Keratinocyte (primary cell): ENCODE measurements at regions not wholly inside any gene's neighbourhood (a gene's known extent, or its start where the extent isn't known, plus 50 kb on each side); places are given as distances from the start of the nearest gene placed in this dataset.
"Not testable (repeated sequence)": the region's sequence is repeated elsewhere in the genome, so short reads cannot be mapped to it uniquely, and the experiment has no call there.

ENCODE experiments used
- DNase-seq: peaks from one replicate; pipeline ENCODE4 v3.0.0-alpha.2; 2011; ENCODE audit warnings: low read depth, missing footprints, low spot score
- FAIRE-seq: peaks from 2 replicates; lab custom pipeline; 2011; peaks lifted over from hg19 to GRCh38; lab: Jason Lieb, UNC
- H2AFZ ChIP-seq: 2 replicates; pipeline ENCODE4 v1.6.0; 2012; ENCODE audit warnings: low read length, control low read depth, inconsistent platforms; ENCODE audit not compliant: control insufficient read depth
- H3K27ac ChIP-seq: 2 replicates; pipeline ENCODE4 v1.5.1; 2011; ENCODE audit warnings: low read length; ENCODE audit not compliant: control insufficient read depth, insufficient read depth
- H3K27me3 ChIP-seq: 3 replicates; pipeline ENCODE4 v1.6.0; 2011; ENCODE audit warnings: low read length; ENCODE audit not compliant: control insufficient read depth, insufficient read depth; ENCODE audit errors: extremely low read depth
- H3K36me3 ChIP-seq, 2 experiments: 2 replicates in 1 of 2; 3 replicates in 1 of 2; pipeline ENCODE4 v1.5.1; 2011; ENCODE audit warnings: low read length in 2 of 2, mild to moderate bottlenecking in 1 of 2; ENCODE audit not compliant: control insufficient read depth in 2 of 2, insufficient read depth in 2 of 2; ENCODE audit errors: extremely low read depth in 1 of 2
- H3K4me1 ChIP-seq: 3 replicates; pipeline ENCODE4 v1.5.1; 2011; ENCODE audit warnings: low read length; ENCODE audit not compliant: control insufficient read depth, insufficient read depth; ENCODE audit errors: extremely low read depth
- H3K4me2 ChIP-seq: 3 replicates; pipeline ENCODE4 v1.6.0; 2011; ENCODE audit warnings: low read depth, low read length; ENCODE audit not compliant: control insufficient read depth, insufficient read depth; ENCODE audit errors: extremely low read depth
- H3K4me3 ChIP-seq, 3 experiments: fragments of 200-600 bp in 1 of 3; sonication (generic) in 1 of 3; 2 replicates in 2 of 3; 3 replicates in 1 of 3; pipeline ENCODE4 v1.5.1; 2011 to 2016; ENCODE audit warnings: low read length in 3 of 3, mild to moderate bottlenecking in 3 of 3, control low read depth in 2 of 3, inconsistent platforms in 1 of 3, low read depth in 1 of 3, mixed read lengths in 1 of 3, mixed run types in 1 of 3, moderate library complexity in 1 of 3; ENCODE audit not compliant: control insufficient read depth in 2 of 3, insufficient read depth in 2 of 3; ENCODE audit errors: extremely low read depth in 1 of 3
- H3K79me2 ChIP-seq: 2 replicates; pipeline ENCODE4 v1.6.0; 2012; ENCODE audit warnings: low read length; ENCODE audit not compliant: control insufficient read depth, insufficient read depth
- H3K9ac ChIP-seq: 3 replicates; pipeline ENCODE4 v1.6.0; 2011; ENCODE audit warnings: low read length; ENCODE audit not compliant: control insufficient read depth, insufficient read depth; ENCODE audit errors: extremely low read depth
- H3K9me1 ChIP-seq: 3 replicates; pipeline ENCODE4 v1.6.0; 2011; ENCODE audit warnings: low read length; ENCODE audit not compliant: control insufficient read depth, insufficient read depth; ENCODE audit errors: extremely low read depth
- H3K9me3 ChIP-seq: 2 replicates; pipeline ENCODE4 v1.5.1; 2012; ENCODE audit warnings: low read depth, low read length; ENCODE audit not compliant: control insufficient read depth
- H4K20me1 ChIP-seq: 3 replicates; pipeline ENCODE4 v1.6.0; 2011; ENCODE audit warnings: low read length; ENCODE audit not compliant: control insufficient read depth, insufficient read depth; ENCODE audit errors: extremely low read depth
- EZH2 ChIP-seq: IDR thresholded peaks from one replicate; pipeline ENCODE4 v1.6.1; 2012; ENCODE audit warnings: inconsistent platforms, mild to moderate bottlenecking, low read length, moderate library complexity
- dilution Hi-C: fragments of 300-500 bp; cut with MboI; formaldehyde crosslinking; loops from one replicate; pipeline ENCODE4 v1.7.0; 2020; ENCODE audit warnings: low sequenced_read_pairs; ENCODE audit not compliant: extremely low pct_ligation_motif_present
- TF ChIP-seq, protein P1 (sequence below), 3 experiments: IDR thresholded peaks in 1 of 3; conservative IDR thresholded peaks in 1 of 3; optimal IDR thresholded peaks in 1 of 3; 2 replicates in 2 of 3; 3 replicates in 1 of 3; pipeline versions ENCODE3 to v1.5.1; 2011; ENCODE audit warnings: low read length in 3 of 3, mild to moderate bottlenecking in 3 of 3, moderate library complexity in 2 of 3, control low read depth in 1 of 3, inconsistent platforms in 1 of 3; ENCODE audit not compliant: insufficient read depth in 2 of 3; ENCODE audit errors: extremely low read depth in 1 of 3

DNA sequence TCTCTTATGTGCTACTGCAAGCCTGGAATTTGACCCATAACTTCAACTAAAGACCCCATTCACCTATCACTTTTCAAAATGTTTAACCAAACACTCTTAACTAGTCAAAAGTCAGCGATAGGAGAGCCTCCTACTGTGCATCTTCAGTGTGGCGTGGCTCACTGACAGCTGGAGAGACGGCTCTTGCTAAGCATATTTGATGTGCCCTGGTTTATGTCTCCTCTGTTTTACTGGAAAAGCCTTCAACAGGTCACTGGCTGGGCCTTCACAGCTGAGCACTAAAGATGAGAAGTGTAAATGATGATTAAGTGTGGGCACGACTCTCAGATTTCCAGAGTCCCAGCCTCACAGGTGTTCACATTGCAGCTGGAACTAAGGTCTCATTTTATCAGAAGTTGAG lies 472.1 kb downstream of the SEMA3D start:
- H2AFZ ChIP-seq, result no peak overlapping the region
- dilution Hi-C loops, result no loop called here

DNA sequence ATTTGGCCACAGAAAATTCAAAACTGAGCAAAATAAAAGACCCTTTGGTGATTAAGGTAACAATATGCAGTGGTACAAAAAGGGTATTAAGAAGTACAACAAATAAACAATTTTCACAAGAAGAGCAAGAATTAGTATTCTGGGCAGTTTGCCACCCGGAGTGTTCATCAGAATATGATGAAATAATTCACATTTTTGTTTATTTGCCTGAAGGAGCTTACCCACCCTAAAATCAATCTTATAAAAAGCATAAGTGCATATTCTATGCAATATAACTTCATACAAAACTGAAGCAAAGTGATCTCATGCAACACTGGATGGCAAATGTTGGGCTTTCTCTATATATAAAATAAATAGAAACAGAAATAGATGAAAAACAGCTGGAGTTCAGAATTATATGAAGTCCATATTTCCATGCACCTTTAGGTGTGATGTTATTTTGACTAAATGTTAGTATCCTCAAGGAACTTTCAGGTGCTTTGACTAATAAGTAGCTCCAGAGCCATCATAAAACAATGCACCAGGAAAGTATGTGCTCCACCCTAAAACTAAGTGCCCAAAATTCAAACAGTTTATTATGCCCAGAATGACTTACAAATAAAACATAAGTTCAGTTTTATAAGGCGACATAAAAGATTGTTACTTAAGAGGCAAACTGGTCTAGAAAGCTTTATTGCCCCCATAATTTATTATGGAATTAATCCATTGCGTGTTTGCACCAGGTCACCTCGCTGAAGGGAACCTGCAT lies 474.3 kb downstream of the SEMA3D start:
- Histone ChIP-seq H3K4me2 (no peak overlapping the region), H2AFZ (no peak overlapping the region)

More for the DNA sequence above, 472.1 kb downstream of the SEMA3D start:
- no peaks in the 10 kb centered on the region for H3K4me1 ChIP-seq
- H3K4me2 ChIP-seq, result no peak overlapping the region
- DNase-seq (no peak), FAIRE-seq (no peak)
- no peaks in the 10 kb centered on the region for H3K27me3 ChIP-seq
- no peaks in the 10 kb centered on the region for H3K36me3 ChIP-seq
- H3K9ac ChIP-seq, result no peak overlapping the region
- no peaks in the 10 kb centered on the region for H3K79me2 ChIP-seq
- no peaks in the 10 kb centered on the region for H4K20me1 ChIP-seq
- no peak for TF ChIP-seq EZH2
- TF ChIP-seq, protein P1, sequence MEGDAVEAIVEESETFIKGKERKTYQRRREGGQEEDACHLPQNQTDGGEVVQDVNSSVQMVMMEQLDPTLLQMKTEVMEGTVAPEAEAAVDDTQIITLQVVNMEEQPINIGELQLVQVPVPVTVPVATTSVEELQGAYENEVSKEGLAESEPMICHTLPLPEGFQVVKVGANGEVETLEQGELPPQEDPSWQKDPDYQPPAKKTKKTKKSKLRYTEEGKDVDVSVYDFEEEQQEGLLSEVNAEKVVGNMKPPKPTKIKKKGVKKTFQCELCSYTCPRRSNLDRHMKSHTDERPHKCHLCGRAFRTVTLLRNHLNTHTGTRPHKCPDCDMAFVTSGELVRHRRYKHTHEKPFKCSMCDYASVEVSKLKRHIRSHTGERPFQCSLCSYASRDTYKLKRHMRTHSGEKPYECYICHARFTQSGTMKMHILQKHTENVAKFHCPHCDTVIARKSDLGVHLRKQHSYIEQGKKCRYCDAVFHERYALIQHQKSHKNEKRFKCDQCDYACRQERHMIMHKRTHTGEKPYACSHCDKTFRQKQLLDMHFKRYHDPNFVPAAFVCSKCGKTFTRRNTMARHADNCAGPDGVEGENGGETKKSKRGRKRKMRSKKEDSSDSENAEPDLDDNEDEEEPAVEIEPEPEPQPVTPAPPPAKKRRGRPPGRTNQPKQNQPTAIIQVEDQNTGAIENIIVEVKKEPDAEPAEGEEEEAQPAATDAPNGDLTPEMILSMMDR (optimal IDR thresholded peaks at IDR 0.05 in 1 of 3, IDR thresholded peaks at IDR 0.05 in 1 of 3, conservative IDR thresholded peaks at IDR 0.05 in 1 of 3; ENCODE audit: extremely low read depth in 1 of 3, insufficient read depth in 2 of 3, low read length in 3 of 3), result no peak
- no peak overlapping the region for H3K27ac ChIP-seq
- no peaks in the 10 kb centered on the region for H3K9me3 ChIP-seq
- H3K4me3 ChIP-seq, result no peak overlapping the region
- H3K9me1 ChIP-seq, result no peaks in the 10 kb centered on the region

DNA sequence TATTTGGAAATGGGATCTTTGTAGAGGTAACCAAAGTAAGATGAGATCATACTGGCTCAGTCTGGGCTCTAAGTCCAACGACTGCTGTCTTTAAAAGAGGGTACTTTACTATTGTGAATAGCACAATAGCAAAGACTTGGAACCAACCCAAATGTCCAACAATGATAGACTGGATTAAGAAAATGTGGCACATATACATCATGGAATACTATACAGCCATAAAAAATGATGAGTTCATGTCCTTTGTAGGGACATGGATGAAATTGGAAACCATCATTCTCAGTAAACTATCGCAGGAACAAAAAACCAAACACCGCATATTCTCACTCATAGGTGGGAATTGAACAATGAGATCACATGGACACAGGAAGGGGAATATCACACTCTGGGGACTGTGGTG lies 476.3 kb downstream of the SEMA3D start:
- H3K9me1 ChIP-seq, H3K9me3 ChIP-seq, H3K27ac ChIP-seq, dilution Hi-C loops, H4K20me1 ChIP-seq, H3K79me2 ChIP-seq, H3K36me3 ChIP-seq, H3K27me3 ChIP-seq, H2AFZ ChIP-seq, H3K9ac ChIP-seq, H3K4me2 ChIP-seq, FAIRE-seq, DNase-seq, H3K4me3 ChIP-seq, H3K4me1 ChIP-seq: not testable (repeated sequence)

More for the DNA sequence above, 474.3 kb downstream of the SEMA3D start:
- FAIRE-seq, result no peak
- H4K20me1 ChIP-seq, result no peaks in the 10 kb centered on the region
- H3K9me1 ChIP-seq, result no peaks in the 10 kb centered on the region
- no peaks in the 10 kb centered on the region for H3K4me1 ChIP-seq
- no peak overlapping the region for H3K4me3 ChIP-seq
- no peaks in the 10 kb centered on the region for H3K36me3 ChIP-seq
- no peaks in the 10 kb centered on the region for H3K27me3 ChIP-seq
- no peak for TF ChIP-seq EZH2
- TF ChIP-seq, protein P1 (optimal IDR thresholded peaks at IDR 0.05 in 1 of 3, IDR thresholded peaks at IDR 0.05 in 1 of 3, conservative IDR thresholded peaks at IDR 0.05 in 1 of 3; ENCODE audit: extremely low read depth in 1 of 3, insufficient read depth in 2 of 3, low read length in 3 of 3), result no peak
- DNase-seq, result no peak
- no peak overlapping the region for H3K27ac ChIP-seq
- H3K9ac ChIP-seq, result no peak overlapping the region
- no peaks in the 10 kb centered on the region for H3K79me2 ChIP-seq
- no peaks in the 10 kb centered on the region for H3K9me3 ChIP-seq
- dilution Hi-C loops, result no loop called here
